ENCODE measurements at regions not wholly inside any gene's neighbourhood (a gene's known extent, or its start where the extent isn't known, plus 50 kb on each side); places are given as distances from the start of the nearest gene placed in this dataset.

DNA sequence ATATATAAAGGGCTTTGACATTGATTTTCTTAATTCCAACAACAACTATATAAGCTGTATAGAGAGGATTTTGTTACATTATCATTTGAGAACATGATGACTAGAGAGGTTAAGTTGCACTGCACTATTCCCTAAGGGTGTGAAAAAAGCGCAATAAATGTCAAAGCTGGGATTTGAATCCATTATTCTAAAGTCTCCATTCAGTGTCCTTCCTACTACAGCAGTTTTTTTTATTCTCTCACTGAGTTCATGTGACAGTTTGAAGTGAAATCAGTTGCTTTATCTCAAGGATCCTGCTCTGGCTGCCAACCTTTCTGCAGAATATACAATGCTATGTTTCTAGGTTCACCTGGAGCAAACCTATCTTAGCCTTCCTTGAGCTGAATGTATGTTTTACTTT lies 177.5 kb downstream of the ANKRD50 start:
- in situ Hi-C loops (cut with HindIII; ENCODE audit: low sequenced_read_pairs), result no loop called here

DNA sequence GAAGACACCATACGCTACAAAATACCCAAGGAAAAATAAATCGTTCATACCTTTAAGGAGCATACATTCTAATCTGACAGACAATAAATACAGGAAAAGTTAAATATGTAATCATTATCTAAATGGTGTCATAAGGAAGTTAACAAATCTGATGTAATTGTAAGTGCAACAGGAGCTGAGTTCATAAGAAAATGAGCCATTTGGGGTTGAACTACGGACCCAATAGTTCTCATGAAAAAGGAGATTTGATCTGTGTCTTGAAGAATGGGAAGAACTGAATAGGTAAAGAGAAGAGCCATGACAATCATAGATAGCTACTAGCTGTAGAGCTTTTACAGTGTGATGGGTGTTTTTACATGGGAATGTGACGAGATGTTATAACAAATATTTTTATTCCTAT lies 175.6 kb downstream of the ANKRD50 start:
- in situ Hi-C loops (cut with HindIII; ENCODE audit: low sequenced_read_pairs), result no loop called here

DNA sequence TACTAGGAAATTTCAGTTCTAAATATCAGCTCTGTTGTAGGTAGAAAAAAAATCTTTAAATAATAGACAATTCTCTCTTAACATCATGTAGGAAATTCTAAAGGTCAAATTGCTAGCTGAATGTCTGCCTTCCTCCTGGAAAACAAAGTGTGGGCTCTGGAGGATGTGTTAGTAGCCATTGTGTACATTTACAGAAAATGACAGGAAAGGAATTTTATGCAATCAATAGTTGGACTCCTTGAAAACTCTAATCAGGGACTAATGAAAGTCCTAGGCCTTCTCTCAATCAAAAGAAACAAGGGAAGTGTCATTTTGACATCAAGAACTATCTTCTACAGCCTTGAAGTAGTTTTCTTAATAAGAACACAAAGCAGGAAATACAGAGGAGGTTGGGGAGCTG lies 174.6 kb downstream of the ANKRD50 start:
- in situ Hi-C loops (cut with HindIII; ENCODE audit: low sequenced_read_pairs), result no loop called here

DNA sequence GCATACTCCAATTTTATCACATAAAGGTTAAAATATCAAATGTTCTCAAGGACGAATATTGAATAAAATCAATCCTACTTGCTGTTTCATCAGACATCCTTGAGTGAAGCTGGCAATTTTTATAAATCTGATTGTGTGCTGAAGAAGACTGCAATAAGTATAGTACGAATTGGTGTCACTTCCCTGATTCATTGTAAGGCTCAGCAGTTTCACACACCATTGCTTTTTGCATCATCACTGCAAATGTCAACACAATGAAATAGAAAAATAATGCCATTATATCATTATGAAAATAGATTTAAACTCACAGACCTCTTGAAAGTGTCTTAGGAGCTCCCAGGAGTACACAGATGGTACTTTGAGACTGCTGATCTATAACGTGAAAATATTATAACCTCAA lies 172.5 kb downstream of the ANKRD50 start:
- in situ Hi-C loops (cut with HindIII; ENCODE audit: low sequenced_read_pairs), result no loop called here

DNA sequence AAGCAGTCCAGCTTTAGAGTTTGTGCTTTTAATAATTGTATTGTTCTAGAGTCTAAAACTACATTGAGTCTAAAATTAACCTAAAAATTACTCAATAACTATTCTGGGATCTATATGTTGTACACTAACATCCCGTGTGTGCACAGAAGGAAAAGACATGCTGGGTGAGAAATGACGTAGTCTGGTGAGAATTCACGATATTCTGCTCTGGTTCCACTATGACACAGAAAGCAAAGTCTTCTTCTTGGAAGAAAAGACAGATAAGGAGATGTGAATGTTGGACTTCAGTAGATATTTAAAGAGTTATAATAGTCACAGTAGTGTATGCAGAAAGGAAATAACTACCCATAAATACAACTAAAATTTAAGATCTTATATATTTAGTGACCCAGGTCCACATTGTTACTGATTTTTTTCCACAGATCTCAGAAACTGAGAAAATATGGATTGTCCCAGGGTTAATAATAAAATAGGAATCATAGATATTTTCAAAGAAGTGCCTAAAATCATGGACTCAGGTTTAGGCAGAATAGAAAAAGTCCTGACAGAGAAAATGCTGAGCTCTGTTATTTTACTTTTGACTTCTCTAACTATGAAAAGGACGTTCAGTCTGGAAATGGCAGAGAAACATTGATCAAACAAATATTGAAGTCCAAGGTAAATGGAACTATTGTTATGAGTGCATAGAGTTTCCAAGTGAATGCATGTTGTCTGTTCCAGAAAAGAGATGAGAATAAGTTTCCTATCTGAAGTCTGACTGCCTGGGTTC lies 170.7 kb downstream of the ANKRD50 start:
- in situ Hi-C loops (cut with HindIII; ENCODE audit: low sequenced_read_pairs), result no loop called here

DNA sequence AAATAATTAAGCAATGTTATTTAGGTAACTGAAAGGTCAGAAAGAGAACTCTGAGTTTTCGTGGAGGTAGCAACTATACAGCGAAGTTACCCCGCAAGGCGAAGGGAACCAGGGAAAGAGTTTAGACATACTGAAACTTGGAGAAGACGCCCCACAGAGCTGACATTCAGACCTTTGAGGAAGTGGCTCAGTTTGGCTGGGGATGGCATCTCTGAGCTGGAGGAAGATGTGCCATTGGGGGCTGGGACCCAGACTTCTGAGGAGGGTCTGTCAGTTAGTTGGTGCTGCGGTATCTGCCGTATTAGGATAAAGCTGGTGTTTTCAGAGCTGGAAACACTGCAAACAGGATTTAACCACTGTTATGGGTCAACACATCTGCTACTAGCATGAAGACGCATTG lies 156.6 kb downstream of the ANKRD50 start:
- in situ Hi-C loops (cut with HindIII; ENCODE audit: low sequenced_read_pairs), result no loop called here

DNA sequence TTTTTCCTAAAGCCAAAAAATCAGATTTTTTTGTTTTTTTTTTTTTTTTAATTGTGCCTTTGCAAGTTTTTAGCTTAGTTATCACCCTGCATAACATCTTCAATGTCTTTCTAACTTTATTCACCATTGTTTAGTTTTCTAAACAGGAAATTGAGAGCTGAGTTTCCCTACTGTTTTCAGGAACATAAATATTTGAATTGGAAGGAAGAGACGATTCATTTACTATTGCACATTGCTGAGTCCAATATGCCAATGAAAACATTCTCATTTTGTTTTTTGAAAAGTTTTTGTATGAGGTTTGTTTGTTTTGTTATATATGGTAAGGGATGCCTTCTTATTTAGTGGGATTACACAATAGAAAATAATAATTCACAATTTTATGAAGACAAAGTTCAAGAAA lies 148.4 kb downstream of the ANKRD50 start:
- in situ Hi-C loops (cut with HindIII; ENCODE audit: low sequenced_read_pairs), result no loop called here

DNA sequence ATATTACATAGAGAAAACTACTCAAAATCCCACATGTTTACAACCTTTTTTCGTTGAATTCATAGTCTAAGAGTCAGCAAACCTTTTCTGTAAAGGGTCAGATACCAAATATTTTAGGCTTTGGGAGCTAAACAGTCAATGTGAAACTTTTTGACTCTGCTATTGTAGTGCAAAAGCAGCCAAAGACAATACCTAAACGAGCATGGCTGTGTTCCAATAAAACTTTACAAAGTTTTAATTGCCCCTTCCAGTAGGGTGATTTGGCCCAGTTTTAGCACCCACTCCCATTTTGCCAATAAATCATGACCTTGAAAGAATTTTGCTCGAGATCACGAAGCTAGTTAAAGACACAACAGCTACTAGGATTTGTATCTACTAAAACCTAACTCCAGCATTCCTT lies 147.2 kb downstream of the ANKRD50 start:
- in situ Hi-C loops (cut with HindIII; ENCODE audit: low sequenced_read_pairs), result no loop called here

DNA sequence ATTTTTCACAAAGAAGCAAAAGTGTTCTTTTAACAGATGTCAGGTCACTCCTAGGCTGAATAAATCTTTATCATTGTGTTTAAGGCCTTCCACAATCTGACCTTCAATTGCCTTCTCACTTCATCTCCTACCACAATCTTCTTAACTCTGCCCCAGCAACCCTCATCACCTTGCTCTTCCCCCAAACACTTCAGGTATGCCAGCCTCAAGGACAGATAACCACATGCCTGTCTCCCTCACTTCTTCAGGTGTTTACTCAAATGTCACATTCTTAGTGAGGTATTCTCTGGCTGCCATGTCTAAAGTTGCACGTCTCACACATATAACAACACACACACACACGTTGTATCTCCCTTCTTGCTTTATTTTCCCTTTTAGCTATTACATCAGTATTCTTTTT lies 146.5 kb downstream of the ANKRD50 start:
- in situ Hi-C loops (cut with HindIII; ENCODE audit: low sequenced_read_pairs), result no loop called here

DNA sequence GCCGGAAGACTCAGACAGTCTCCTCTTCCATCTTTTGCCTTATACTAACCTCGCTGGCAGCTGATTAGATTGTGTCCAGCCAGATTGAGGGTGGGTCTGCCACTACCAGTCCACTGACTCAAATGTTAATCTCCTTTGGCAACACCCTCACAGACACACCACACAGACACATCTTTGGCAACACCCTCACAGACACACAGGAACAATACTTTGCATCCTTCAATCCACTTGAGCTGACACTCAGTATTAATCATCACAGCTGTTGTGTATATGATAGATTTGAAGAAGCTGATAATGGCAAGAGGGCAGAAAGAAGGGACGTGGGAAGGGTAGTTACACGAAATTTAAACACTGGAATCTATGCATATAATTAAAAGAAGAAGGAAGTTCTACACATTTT lies 139.5 kb downstream of the ANKRD50 start:
- in situ Hi-C loops (cut with HindIII; ENCODE audit: low sequenced_read_pairs), result no loop called here

DNA sequence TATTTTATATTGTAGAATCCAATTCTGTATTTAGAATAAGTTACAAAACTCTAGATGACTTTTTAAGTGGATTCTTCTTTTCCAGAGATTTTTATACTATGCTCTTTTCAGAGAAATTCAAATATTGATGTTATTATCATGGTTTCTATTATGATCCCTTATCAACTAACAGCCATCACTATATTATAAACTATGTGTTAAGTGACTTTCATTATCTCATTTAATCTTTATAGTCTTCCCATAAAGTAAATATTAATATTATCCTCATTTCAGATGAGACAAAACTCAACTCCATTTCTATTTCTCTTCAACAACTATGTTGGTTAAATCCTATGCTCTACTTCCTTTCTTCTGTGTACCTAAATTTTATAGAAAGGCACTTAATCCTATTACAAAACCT lies 132.6 kb downstream of the ANKRD50 start:
- in situ Hi-C loops (cut with HindIII; ENCODE audit: low sequenced_read_pairs), result no loop called here

DNA sequence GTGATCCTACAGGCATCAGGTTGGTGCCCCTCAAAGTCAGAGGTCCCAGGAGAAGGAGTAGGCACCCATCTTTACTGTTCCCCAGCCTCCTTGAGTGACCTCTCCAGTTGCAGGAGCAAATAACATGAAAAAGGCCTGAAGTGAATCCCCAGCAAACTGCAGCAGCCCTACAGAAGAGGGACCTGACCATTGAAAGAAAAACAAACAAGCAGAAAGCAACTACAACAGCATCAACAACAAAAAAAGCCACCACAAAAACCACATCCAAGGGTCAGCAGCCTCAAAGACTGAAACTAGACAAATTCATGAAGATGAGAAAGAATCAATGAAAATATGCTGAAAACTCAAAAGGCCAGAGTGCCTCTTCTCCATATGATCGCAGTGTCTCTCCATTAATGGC lies 128.7 kb downstream of the ANKRD50 start:
- in situ Hi-C loops (cut with HindIII; ENCODE audit: low sequenced_read_pairs), result no loop called here

DNA sequence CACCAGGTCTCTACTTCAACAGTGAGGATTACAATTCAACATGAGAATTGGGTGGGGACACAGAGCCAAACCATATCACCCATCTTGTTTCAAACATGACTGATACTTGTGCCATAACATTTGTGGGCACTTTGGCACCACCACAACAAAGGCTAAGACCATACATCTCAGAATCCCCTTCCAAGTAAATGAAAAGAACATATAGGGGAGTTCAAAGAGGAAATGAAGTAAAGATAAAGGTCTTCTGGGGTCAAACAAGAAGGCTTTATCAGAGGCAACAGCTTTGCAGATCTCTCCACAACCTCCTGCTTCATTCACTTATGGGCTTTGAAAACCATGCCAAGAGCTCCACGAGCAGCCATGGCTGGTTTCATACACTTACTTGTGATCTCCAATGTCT lies 122.7 kb downstream of the ANKRD50 start:
- in situ Hi-C loops (cut with HindIII; ENCODE audit: low sequenced_read_pairs), result no loop called here

DNA sequence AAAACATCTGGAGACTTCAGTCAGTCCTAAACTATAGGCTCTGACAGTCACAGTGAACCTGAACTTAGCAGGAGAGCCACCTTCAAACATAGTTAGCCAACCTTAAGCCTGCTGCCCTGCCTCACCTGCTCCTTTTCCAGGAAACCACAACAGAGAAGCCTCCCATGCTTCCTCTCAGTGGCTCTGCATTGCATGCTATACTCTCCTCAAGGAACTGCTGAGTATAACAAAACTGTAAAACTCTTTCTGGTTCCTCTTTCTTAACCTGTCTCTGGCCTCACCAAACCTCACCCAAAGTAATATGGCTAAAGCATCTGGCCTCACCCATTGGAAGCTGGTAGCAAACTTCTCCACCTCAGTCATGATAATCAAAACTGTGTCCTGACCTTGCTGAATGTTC lies 122.1 kb downstream of the ANKRD50 start:
- in situ Hi-C loops (cut with HindIII; ENCODE audit: low sequenced_read_pairs), result no loop called here

DNA sequence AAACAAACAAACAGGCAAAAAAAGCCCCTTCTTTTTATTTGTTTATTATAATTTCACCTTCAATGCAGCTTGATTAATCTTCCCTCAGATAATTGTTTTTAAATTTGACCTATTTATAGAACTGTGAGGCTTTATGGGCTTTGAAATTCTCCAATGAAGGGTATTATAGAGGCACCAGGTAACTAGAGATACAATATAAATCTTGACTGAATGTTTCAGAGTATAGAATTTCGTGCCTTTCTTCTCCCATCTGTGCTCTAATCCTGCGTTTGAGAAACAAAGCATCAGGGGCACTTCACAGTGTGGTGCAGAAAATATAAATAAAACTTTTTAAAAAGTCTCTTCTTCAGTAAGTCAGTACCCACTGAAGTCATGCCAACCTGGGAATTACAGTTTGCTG lies 120.9 kb downstream of the ANKRD50 start:
- in situ Hi-C loops (cut with HindIII; ENCODE audit: low sequenced_read_pairs), result no loop called here

DNA sequence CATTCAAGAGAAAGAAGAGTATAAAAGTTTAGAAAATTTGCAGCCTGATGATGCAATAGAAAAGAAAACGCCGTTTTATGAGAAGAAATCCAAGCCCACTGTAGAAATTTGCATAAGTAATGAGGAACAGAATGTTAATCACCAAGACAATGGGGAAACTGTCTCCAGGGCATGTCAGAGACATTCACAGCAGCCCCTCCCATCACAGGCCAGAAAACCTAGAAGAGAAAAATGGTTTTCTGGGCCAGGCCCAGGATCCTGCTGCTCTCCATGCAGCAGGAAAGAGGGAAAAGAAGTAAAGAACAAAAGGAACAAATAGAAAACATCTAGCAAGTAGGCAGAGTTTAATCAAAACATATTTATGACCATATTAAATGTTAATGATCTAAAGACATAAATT lies 119.0 kb downstream of the ANKRD50 start:
- in situ Hi-C loops (cut with HindIII; ENCODE audit: low sequenced_read_pairs), result no loop called here

DNA sequence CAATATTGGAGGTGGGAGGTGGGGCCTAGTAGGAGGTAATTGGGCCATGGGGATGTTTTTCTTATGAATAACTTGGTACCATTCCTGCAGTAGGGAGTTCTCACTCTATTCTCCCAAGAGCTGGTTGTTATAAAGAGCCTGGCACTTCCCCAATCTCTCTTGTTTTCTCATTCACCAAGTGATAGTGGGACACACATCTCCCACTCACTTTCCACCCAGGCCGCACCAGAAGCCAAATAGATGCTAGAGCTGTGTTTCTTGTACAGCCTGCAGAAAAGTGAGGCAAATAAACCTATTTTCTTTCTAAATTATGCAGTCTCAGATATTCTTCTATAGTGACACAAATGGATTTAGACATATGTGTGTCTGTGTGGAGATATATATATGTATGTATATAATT lies 117.6 kb downstream of the ANKRD50 start:
- in situ Hi-C loops (cut with HindIII; ENCODE audit: low sequenced_read_pairs), result no loop called here

DNA sequence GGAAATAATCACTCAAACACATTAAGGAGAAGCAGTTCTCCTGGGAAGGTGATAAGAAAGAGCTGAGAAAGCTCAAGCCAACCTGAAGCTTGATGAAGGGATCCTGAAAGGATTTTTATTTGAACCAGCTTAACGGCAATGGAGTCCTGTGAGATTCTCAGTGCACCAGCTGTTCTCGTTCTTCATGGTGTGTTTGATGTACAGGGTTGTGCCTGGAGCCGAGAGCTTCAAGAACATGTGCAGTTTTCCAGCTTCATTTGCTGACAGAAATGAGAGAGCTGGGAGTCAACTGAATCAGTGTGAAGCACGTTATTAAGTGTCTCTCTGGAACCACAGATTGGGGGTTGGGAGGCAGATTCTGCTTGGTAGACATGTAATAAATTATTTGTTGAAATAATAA lies 115.7 kb downstream of the ANKRD50 start:
- in situ Hi-C loops (cut with HindIII; ENCODE audit: low sequenced_read_pairs), result no loop called here

DNA sequence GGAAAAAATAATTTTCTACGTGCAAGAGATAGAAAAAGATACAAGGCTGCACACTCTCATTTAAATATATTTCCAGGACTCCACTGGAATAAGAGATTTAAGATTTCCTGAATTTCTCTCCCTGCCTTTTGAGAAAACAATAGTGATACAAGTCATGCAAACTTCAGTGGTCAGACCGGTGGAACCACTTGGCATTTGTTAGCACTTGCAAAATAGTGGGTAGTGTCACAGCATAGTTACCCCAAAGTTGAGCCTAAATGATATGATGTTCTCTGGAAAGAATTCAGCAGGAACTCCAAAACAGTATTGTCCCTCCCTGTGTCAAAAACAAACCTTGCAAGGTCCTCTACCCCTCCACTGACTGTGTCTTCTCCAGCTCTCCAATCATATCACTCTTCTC lies 102.3 kb downstream of the ANKRD50 start:
- in situ Hi-C loops (cut with HindIII; ENCODE audit: low sequenced_read_pairs), result no loop called here
